Cerebellar cortex (tissue), 1 donor: ENCODE measurements at regions not wholly inside any gene's neighbourhood (a gene's known extent, or its start where the extent isn't known, plus 50 kb on each side); places are given as distances from the start of the nearest gene placed in this dataset.
"Not testable (repeated sequence)": the region's sequence is repeated elsewhere in the genome, so short reads cannot be mapped to it uniquely, and the experiment has no call there.

ENCODE experiments used
- DNase-seq: peaks from one replicate; pipeline ENCODE4 v3.0.0-alpha.2; 2015; ENCODE audit warnings: low spot score

- DNase-seq, result no peak
Observed at GRCh38 chr6:30832864-30833263, 51.5 kb upstream of the DDR1 start.

- no peak for DNase-seq
Observed at GRCh38 chr6:30830438-30830837, 53.9 kb upstream of the DDR1 start.

- peak; percentile 53 for DNase-seq
Observed at GRCh38 chr6:30829639-30830255, 54.6 kb upstream of the DDR1 start.

GRCh38 chr6:30829033-30829432 lies 55.3 kb upstream of the DDR1 start:
- DNase-seq, result no peak

- DNase-seq, result peak; percentile 90
Observed at GRCh38 chr6:30828027-30828962, 56.0 kb upstream of the DDR1 start.

GRCh38 chr6:30826961-30827342 lies 57.4 kb upstream of the DDR1 start:
- no peak for DNase-seq

GRCh38 chr6:30824698-30825097 lies 59.6 kb upstream of the DDR1 start:
- no peak for DNase-seq

GRCh38 chr6:30823534-30823865 lies 60.8 kb upstream of the DDR1 start:
- DNase-seq, result no peak

GRCh38 chr6:30821862-30822784 lies 62.2 kb upstream of the DDR1 start:
- DNase-seq, result peak; percentile 70

GRCh38 chr6:30820193-30820592 lies 64.1 kb upstream of the DDR1 start:
- no peak for DNase-seq

GRCh38 chr6:30819297-30819917 lies 64.9 kb upstream of the DDR1 start:
- DNase-seq, result no peak

GRCh38 chr6:30818391-30818841 lies 65.9 kb upstream of the DDR1 start:
- no peak for DNase-seq

GRCh38 chr6:30816791-30817739 lies 67.3 kb upstream of the DDR1 start:
- DNase-seq, result no peak

GRCh38 chr6:30816296-30816695 lies 68.0 kb upstream of the DDR1 start:
- not testable (repeated sequence) for DNase-seq

- not testable (repeated sequence) for DNase-seq
Observed at GRCh38 chr6:30815041-30815742, 69.1 kb upstream of the DDR1 start.

GRCh38 chr6:30814146-30815040 lies 69.9 kb upstream of the DDR1 start:
- peak; percentile 46 for DNase-seq

GRCh38 chr6:30813631-30814145 lies 69.3 kb upstream of the IER3 start:
- no peak for DNase-seq

GRCh38 chr6:30810813-30811339 lies 66.5 kb upstream of the IER3 start:
- DNase-seq, result no peak

GRCh38 chr6:30807566-30807965 lies 63.2 kb upstream of the IER3 start:
- DNase-seq, result not testable (repeated sequence)
